Gastrocnemius medialis (tissue), 4 donors: ENCODE measurements at regions not wholly inside any gene's neighbourhood (a gene's known extent, or its start where the extent isn't known, plus 50 kb on each side); places are given as distances from the start of the nearest gene placed in this dataset.

ENCODE experiments used
- CTCF ChIP-seq, 5 experiments: fragments of 450-650 bp in 3 of 5; fragments of 200-600 bp in 2 of 5; sonication (generic) in 2 of 5; IDR thresholded peaks in 4 of 5; conservative IDR thresholded peaks in 1 of 5; 1 replicate in 4 of 5; 2 replicates in 1 of 5; pipeline ENCODE4 v1.5.1; 2016 to 2019; ENCODE audit warnings: antibody characterized with exemption in 5 of 5, mild to moderate bottlenecking in 3 of 5, moderate library complexity in 3 of 5
- POLR2A ChIP-seq, 2 donors: fragments of 450-650 bp; IDR thresholded peaks; one replicate each; pipeline ENCODE4 v1.6.1; 2017; ENCODE audit warnings: antibody characterized with exemption in 2 of 2, mild to moderate bottlenecking in 2 of 2, moderate library complexity in 2 of 2

- TF ChIP-seq CTCF (IDR thresholded peaks at IDR 0.05 in 4 of 5, conservative IDR thresholded peaks at IDR 0.05 in 1 of 5): peak in 4 of 5 experiments; percentile 19 to 46 (median 35)
- no peak for TF ChIP-seq POLR2A (IDR thresholded peaks at IDR 0.05)
Measured at GRCh38 chr17:56653877-56654276, 60.4 kb downstream of the NOG start.
